OCI-LY7 (cell line): ENCODE measurements at regions not wholly inside any gene's neighbourhood (a gene's known extent, or its start where the extent isn't known, plus 50 kb on each side); places are given as distances from the start of the nearest gene placed in this dataset.

Experiments
- BruUV-seq: library from RNA; stranded (reverse); fragments of 400-500 nt; replicated peaks from 2 replicates; lab custom pipeline; 2021; lab: Mats Ljungman, UMichigan
- CTCF ChIA-PET: fragments of 300-600 bp; sonication (Branson Sonifier 250); formaldehyde crosslinking; loops from one replicate; lab custom pipeline; 2022; ENCODE audit warnings: antibody characterized with exemption; ENCODE audit not compliant: unreplicated experiment; lab: Charles Lee
- POLR2A ChIA-PET: fragments of 300-600 bp; sonication (Branson Sonifier 250); formaldehyde crosslinking; loops from one replicate; lab custom pipeline; 2022; ENCODE audit warnings: antibody characterized with exemption; lab: Charles Lee
- DNase-seq: peaks from one replicate; pipeline ENCODE4 v3.0.0-alpha.2; 2015; ENCODE audit warnings: low spot score
- H2AFZ ChIP-seq: fragments of 200-600 bp; sonication (generic), shearing (Covaris generic); 2 replicates; pipeline ENCODE4 v1.6.1; 2014; ENCODE audit warnings: mild to moderate bottlenecking, antibody characterized with exemption, low read length, moderate library complexity
- H3K27ac ChIP-seq: fragments of 200-600 bp; sonication (generic); 2 replicates; pipeline ENCODE4 v1.5.1; 2014; ENCODE audit warnings: mixed run types, low read depth, mild to moderate bottlenecking, moderate library complexity, low read length, inconsistent platforms; ENCODE audit not compliant: poor library complexity, severe bottlenecking
- H3K36me3 ChIP-seq: fragments of 200-600 bp; sonication (generic); 2 replicates; pipeline ENCODE4 v1.6.1; 2014; ENCODE audit warnings: mild to moderate bottlenecking, antibody characterized with exemption, low read length, moderate library complexity, mixed read lengths; ENCODE audit not compliant: insufficient read depth
- H3K4me1 ChIP-seq: fragments of 200-600 bp; sonication (generic); 2 replicates; pipeline ENCODE4 v1.5.1; 2014; ENCODE audit warnings: mild to moderate bottlenecking, low read length; ENCODE audit not compliant: insufficient read depth, poor library complexity, severe bottlenecking
- H3K4me2 ChIP-seq: fragments of 200-600 bp; sonication (generic); 2 replicates; pipeline ENCODE4 v1.6.1; 2014; ENCODE audit warnings: mild to moderate bottlenecking, low read length
- H3K4me3 ChIP-seq: fragments of 200-600 bp; sonication (generic); 2 replicates; pipeline ENCODE4 v1.5.1; 2014; ENCODE audit warnings: mild to moderate bottlenecking, low read depth, low read length; ENCODE audit not compliant: poor library complexity, severe bottlenecking
- H3K79me2 ChIP-seq: fragments of 200-600 bp; sonication (generic); 2 replicates; pipeline ENCODE4 v1.6.1; 2016; ENCODE audit warnings: low read depth, mild to moderate bottlenecking, low read length, moderate library complexity, mixed read lengths; ENCODE audit not compliant: insufficient read depth
- H3K9me2 ChIP-seq: fragments of 200-600 bp; sonication (generic); 2 replicates; pipeline ENCODE4 v1.6.1; 2016; ENCODE audit warnings: mild to moderate bottlenecking, low read length, mixed read lengths; ENCODE audit not compliant: insufficient read depth
- H3K9me3 ChIP-seq: fragments of 200-600 bp; sonication (generic); 2 replicates; pipeline ENCODE4 v1.6.1; 2014; ENCODE audit warnings: mild to moderate bottlenecking, mixed run types, low read length, mixed read lengths
- H4K20me1 ChIP-seq: fragments of 200-600 bp; sonication (generic); 2 replicates; pipeline ENCODE4 v1.6.1; 2014; ENCODE audit warnings: mild to moderate bottlenecking, antibody characterized with exemption, low read length, moderate library complexity, mixed read lengths; ENCODE audit not compliant: insufficient read depth
- CTCF ChIP-seq: fragments of 200-600 bp; sonication (generic); conservative IDR thresholded peaks from 2 replicates; pipeline ENCODE4 v1.5.1; 2014; ENCODE audit warnings: mild to moderate bottlenecking, antibody characterized with exemption, low read length, moderate library complexity, mixed read lengths
- EZH2phosphoT487 ChIP-seq: fragments of 200-600 bp; sonication (generic); IDR thresholded peaks from 2 replicates; pipeline ENCODE4 v1.6.1; 2018; ENCODE audit warnings: low read depth, borderline replicate concordance, mild to moderate bottlenecking, mixed run types, antibody characterized with exemption, low read length, moderate library complexity, mixed read lengths
- intact Hi-C: fragments of 100-400 bp; cut with micrococcal nuclease; formaldehyde crosslinking; loops from one replicate; pipeline ENCODE4 v1.10.0; 2022; ENCODE audit not compliant: unreplicated experiment

DNA sequence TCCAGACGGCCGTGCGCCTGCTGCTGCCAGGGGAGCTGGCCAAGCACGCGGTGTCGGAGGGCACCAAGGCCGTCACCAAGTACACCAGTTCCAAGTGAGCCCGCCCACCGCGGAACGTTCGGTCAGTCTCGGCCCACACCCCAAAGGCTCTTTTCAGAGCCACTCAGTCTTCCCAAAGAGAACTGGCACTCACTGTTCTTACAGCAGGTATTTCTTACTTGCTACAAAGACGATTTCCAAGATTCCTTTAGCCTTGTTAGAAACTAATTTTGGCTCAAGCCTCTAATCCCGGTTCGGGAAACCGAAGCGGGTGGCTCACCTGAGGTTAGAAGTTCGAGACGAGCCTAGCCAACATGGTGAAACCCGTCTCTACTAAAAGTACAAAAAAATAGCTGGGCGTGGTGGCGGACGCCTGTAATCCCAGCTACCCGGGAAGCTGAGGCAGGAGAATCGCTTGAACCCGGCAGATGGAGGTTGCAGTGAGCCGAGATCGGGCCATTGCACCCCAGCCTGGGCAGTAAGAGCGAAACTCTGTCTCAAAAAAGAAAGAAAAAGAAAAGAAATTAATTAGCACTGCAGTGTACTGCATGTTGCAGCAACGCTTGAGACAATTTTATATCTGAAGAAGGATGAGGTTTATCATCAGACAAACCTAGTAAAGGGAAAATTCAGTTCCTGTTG is 73.1 kb downstream of the OR2B2 start:
- no peaks in the 10 kb centered on the region for H3K9me2 ChIP-seq
- H3K27ac ChIP-seq, result peak overlapping the region; percentile 97
- BruUV-seq, result no TSS peak
- H3K4me3 ChIP-seq, result peak overlapping the region; percentile 87
- peak; percentile 53 for DNase-seq
- CTCF ChIA-PET, result interaction anchor here (1.1 kb wide), 1 partner anchor 26 kb away, joined by 3 read pairs; a partner anchor contains a TSS
- H2AFZ ChIP-seq, result no peak overlapping the region
- intact Hi-C loops, result loop anchor here (1.0 to 10.0 kb wide), 3 partner anchors 26 to 1564 kb away; a partner anchor contains a TSS
- H3K4me1 ChIP-seq, result peaks cover 35% of the 10 kb centered on the region
- H3K79me2 ChIP-seq, result peaks cover 20% of the 10 kb centered on the region; the same call in 1 of the 2 replicates
- POLR2A ChIA-PET, result interaction anchor here (0.7 to 11.9 kb wide), 14 partner anchors 10 to 1817 kb away, joined by 3 to 1237 read pairs (median 23); a partner anchor contains a TSS
- peak overlapping the region; percentile 78 for H3K4me2 ChIP-seq
- TF ChIP-seq CTCF (no peak), EZH2phosphoT487 (no peak)
- H3K36me3 ChIP-seq, result peaks cover 17% of the 10 kb centered on the region
- no peaks in the 10 kb centered on the region for H4K20me1 ChIP-seq
- no peaks in the 10 kb centered on the region for H3K9me3 ChIP-seq

GRCh38 chr6:27838058-27838944 is 73.9 kb downstream of the OR2B2 start:
- H4K20me1 ChIP-seq, result no peaks in the 10 kb centered on the region
- no peaks in the 10 kb centered on the region for H3K9me2 ChIP-seq
- peaks cover 20% of the 10 kb centered on the region; the same call in 1 of the 2 replicates for H3K79me2 ChIP-seq
- CTCF ChIA-PET, result interaction anchor here (1.1 kb wide), 1 partner anchor 27 kb away, joined by 3 read pairs; a partner anchor contains a TSS
- H3K4me2 ChIP-seq, result peak overlapping the region; percentile 78
- intact Hi-C loops, result loop anchor here (1.0 to 10.0 kb wide), 3 partner anchors 27 to 1564 kb away; a partner anchor contains a TSS
- peak; percentile 99 for DNase-seq
- peak overlapping the region; percentile 97 for H3K27ac ChIP-seq
- no peak overlapping the region for H2AFZ ChIP-seq
- H3K9me3 ChIP-seq, result no peaks in the 10 kb centered on the region
- TF ChIP-seq EZH2phosphoT487 (no peak), CTCF (no peak)
- TSS peak; percentile 94 for BruUV-seq
- peaks cover 37% of the 10 kb centered on the region for H3K4me1 ChIP-seq
- peak overlapping the region; percentile 87 for H3K4me3 ChIP-seq
- POLR2A ChIA-PET, result interaction anchor here (0.5 to 11.9 kb wide), 20 partner anchors 10 to 1817 kb away, joined by 3 to 1237 read pairs (median 8); a partner anchor contains a TSS
- peaks cover 17% of the 10 kb centered on the region for H3K36me3 ChIP-seq
